Stromal cell of bone marrow (primary cell): ENCODE measurements at regions not wholly inside any gene's neighbourhood (a gene's known extent, or its start where the extent isn't known, plus 50 kb on each side); places are given as distances from the start of the nearest gene placed in this dataset.

ENCODE experiments used
- DNase-seq: peaks from one replicate; pipeline ENCODE4 v3.0.0-alpha.2; 2012; ENCODE audit warnings: low read depth

GRCh38 chr1:232247669-232248068, 382.3 kb downstream of the SIPA1L2 start:
- DNase-seq = no peak

GRCh38 chr1:232244426-232244825, 385.5 kb downstream of the SIPA1L2 start:
- DNase-seq = no peak

GRCh38 chr1:232239998-232240397, 389.9 kb downstream of the SIPA1L2 start:
- no peak for DNase-seq

GRCh38 chr1:232239522-232239921, 390.4 kb downstream of the SIPA1L2 start:
- no peak for DNase-seq

GRCh38 chr1:232238009-232238408, 391.9 kb downstream of the SIPA1L2 start:
- DNase-seq = no peak

GRCh38 chr1:232227306-232227705, 402.6 kb downstream of the SIPA1L2 start:
- DNase-seq = no peak

- DNase-seq = peak; percentile 43
These were observed 403.7 kb downstream of the SIPA1L2 start for GRCh38 chr1:232226197-232226712.

GRCh38 chr1:232225336-232226131, 404.4 kb downstream of the SIPA1L2 start:
- DNase-seq = no peak

- no peak for DNase-seq
These were observed 406.0 kb downstream of the SIPA1L2 start for GRCh38 chr1:232223887-232224286.

GRCh38 chr1:232223183-232223708, 406.7 kb downstream of the SIPA1L2 start:
- no peak for DNase-seq

GRCh38 chr1:232222614-232223013, 407.3 kb downstream of the SIPA1L2 start:
- no peak for DNase-seq

- no peak for DNase-seq
These were observed 408.0 kb downstream of the SIPA1L2 start for GRCh38 chr1:232221802-232222499.

GRCh38 chr1:232218955-232219865, 410.7 kb downstream of the SIPA1L2 start:
- no peak for DNase-seq

- DNase-seq = no peak
These were observed 416.0 kb downstream of the SIPA1L2 start for GRCh38 chr1:232213928-232214327.

- DNase-seq = no peak
These were observed 417.7 kb downstream of the SIPA1L2 start for GRCh38 chr1:232212253-232212652.

- DNase-seq = no peak
These were observed 418.8 kb downstream of the SIPA1L2 start for GRCh38 chr1:232211149-232211548.

GRCh38 chr1:232209357-232209756, 420.6 kb downstream of the SIPA1L2 start:
- DNase-seq = no peak

GRCh38 chr1:232207073-232207866, 422.7 kb downstream of the SIPA1L2 start:
- DNase-seq = no peak

GRCh38 chr1:232204269-232204668, 425.7 kb downstream of the SIPA1L2 start:
- no peak for DNase-seq

GRCh38 chr1:232201024-232201423, 428.9 kb downstream of the SIPA1L2 start:
- DNase-seq = no peak

GRCh38 chr1:232196042-232196441, 433.9 kb downstream of the SIPA1L2 start:
- DNase-seq = no peak
